AG04450 (cell line): ENCODE measurements at regions not wholly inside any gene's neighbourhood (a gene's known extent, or its start where the extent isn't known, plus 50 kb on each side); places are given as distances from the start of the nearest gene placed in this dataset.

Experiments used
- CTCF ChIA-PET: fragments of 300-600, 350-600 bp; formaldehyde crosslinking; extraction: SDS; loops from one replicate; lab custom pipeline; 2022; ENCODE audit warnings: antibody characterized with exemption, inconsistent platforms; lab: Charles Lee
- POLR2A ChIA-PET: fragments of 350-600 bp; formaldehyde crosslinking; extraction: SDS; loops from one replicate; lab custom pipeline; 2021; ENCODE audit warnings: antibody characterized with exemption, inconsistent platforms; lab: Yijun Ruan, JAX
- DNase-seq: peaks from one replicate; pipeline ENCODE4 v3.0.0-alpha.2; 2011; ENCODE audit warnings: low read depth, low spot score
- H3K27ac ChIP-seq: one replicate; pipeline ENCODE4 v1.5.1; 2012; ENCODE audit warnings: low read depth, low read length, control low read depth
- H3K27me3 ChIP-seq: one replicate; pipeline ENCODE4 v1.6.0; 2012; ENCODE audit warnings: low read length; ENCODE audit not compliant: control insufficient read depth, insufficient read depth
- H3K4me3 ChIP-seq: 2 replicates; pipeline ENCODE4 v1.5.1; 2011; ENCODE audit warnings: mild to moderate bottlenecking, low read depth, low read length, control low read depth
- H3K9me3 ChIP-seq: 2 replicates; pipeline ENCODE4 v1.5.1; 2012; ENCODE audit warnings: low read length; ENCODE audit not compliant: control insufficient read depth, insufficient read depth
- CTCF ChIP-seq: IDR thresholded peaks from 2 replicates; pipeline ENCODE4 v1.5.1; 2011; ENCODE audit warnings: low read depth, low read length, control low read depth, inconsistent platforms

DNA sequence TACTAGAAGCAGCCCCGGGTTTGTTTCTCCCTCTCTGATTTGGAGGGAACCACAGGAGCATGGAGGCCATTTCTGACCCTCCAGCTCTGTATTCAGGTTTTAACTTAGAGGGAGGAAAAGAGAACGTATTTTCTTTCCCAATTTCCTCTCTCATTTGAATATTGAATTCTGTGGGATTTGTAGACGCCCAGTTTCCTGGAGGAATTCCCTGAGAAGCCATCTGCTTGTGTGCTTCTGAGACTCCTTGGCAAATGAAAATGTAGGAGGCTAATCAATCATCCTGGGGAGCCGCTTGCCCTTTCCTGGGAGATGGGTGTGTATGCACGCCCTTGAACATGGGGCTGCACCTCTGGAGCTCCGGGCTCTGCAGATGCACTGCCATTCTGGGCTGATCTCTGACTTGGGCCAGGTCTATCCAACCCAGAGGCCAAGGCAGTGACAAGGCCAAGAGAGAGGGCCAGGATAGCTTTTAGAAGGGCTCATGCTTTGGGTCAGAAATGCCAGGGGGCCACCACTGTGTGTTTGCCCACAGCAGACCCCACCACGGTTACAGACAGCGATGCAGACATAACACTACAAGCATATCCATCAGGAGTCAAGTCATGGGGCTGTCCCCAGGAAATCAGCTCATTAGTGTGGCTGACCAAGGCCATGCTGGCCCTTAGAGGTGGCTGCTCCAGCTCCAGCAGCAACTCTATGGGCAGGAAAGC is 174.5 kb downstream of the C5orf15 start:
- Histone ChIP-seq H3K27ac (no peak overlapping the region), H3K9me3 (no peaks in the 10 kb centered on the region), H3K4me3 (no peak overlapping the region), H3K27me3 (peaks cover 14% of the 10 kb centered on the region)
- no peak for DNase-seq
- no peak for TF ChIP-seq CTCF
- CTCF ChIA-PET = no interaction called here
- POLR2A ChIA-PET = no interaction called here

- Histone ChIP-seq H3K27ac (no peak overlapping the region), H3K4me3 (no peak overlapping the region), H3K27me3 (peaks cover 14% of the 10 kb centered on the region), H3K9me3 (no peaks in the 10 kb centered on the region)
- ChIA-PET POLR2A (no interaction called here), CTCF (no interaction called here)
- DNase-seq = no peak
- TF ChIP-seq CTCF = no peak
These were observed 175.8 kb downstream of the C5orf15 start for GRCh38 chr5:133792655-133793054.

DNA sequence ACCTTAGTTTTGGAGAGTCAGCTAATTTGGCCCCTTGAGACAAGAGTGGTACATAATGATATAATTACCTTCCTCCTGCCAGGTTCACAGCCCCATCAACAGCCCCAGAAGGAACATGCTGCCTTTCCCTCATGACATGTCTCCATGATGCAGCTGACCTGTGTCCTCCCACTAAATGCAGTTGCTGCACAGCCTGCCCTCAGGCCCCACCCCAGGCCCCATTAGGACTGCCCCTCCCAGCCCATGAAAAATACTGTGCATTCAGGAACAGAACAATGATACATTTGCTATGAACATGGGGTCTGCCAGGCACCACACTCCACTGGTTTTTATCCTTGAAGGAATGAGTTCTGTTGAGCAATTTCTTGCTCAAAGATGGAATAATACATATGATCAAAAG is 176.4 kb downstream of the C5orf15 start:
- ChIA-PET CTCF (no interaction called here), POLR2A (no interaction called here)
- DNase-seq = no peak
- Histone ChIP-seq H3K4me3 (no peak overlapping the region), H3K27me3 (peaks cover 14% of the 10 kb centered on the region), H3K9me3 (no peaks in the 10 kb centered on the region), H3K27ac (no peak overlapping the region)
- TF ChIP-seq CTCF = no peak

- Histone ChIP-seq H3K27me3 (peaks cover 14% of the 10 kb centered on the region), H3K4me3 (no peak overlapping the region), H3K9me3 (no peaks in the 10 kb centered on the region), H3K27ac (no peak overlapping the region)
- ChIA-PET CTCF (no interaction called here), POLR2A (no interaction called here)
- no peak for TF ChIP-seq CTCF
- no peak for DNase-seq
These were observed 177.5 kb downstream of the C5orf15 start for GRCh38 chr5:133790898-133791297.

GRCh38 chr5:133789428-133789827 is 177.1 kb upstream of the FSTL4 start:
- H3K4me3 ChIP-seq = no peak overlapping the region
- no peaks in the 10 kb centered on the region for H3K9me3 ChIP-seq
- ChIA-PET POLR2A (no interaction called here), CTCF (no interaction called here)
- no peak for DNase-seq
- peaks cover 3% of the 10 kb centered on the region for H3K27me3 ChIP-seq
- TF ChIP-seq CTCF = no peak
- H3K27ac ChIP-seq = no peak overlapping the region
